LNCAP (cell line): ENCODE measurements at regions not wholly inside any gene's neighbourhood (a gene's known extent, or its start where the extent isn't known, plus 50 kb on each side); places are given as distances from the start of the nearest gene placed in this dataset.

ENCODE experiments used
- CTCF ChIP-seq: fragments of 450-650 bp; IDR thresholded peaks from 2 replicates; pipeline ENCODE4 v1.5.1; 2017; ENCODE audit warnings: mild to moderate bottlenecking

GRCh38 chr14:56412468-56413434 is 166.8 kb upstream of the TMEM260 start:
- TF ChIP-seq CTCF, result no peak

- no peak for TF ChIP-seq CTCF
These were observed 165.9 kb upstream of the TMEM260 start for GRCh38 chr14:56413721-56414120.

- TF ChIP-seq CTCF, result no peak
These were observed 165.4 kb upstream of the TMEM260 start for GRCh38 chr14:56414236-56414635.

- TF ChIP-seq CTCF, result no peak
These were observed 163.4 kb upstream of the TMEM260 start for GRCh38 chr14:56416213-56416612.

GRCh38 chr14:56417173-56417572 is 162.4 kb upstream of the TMEM260 start:
- TF ChIP-seq CTCF, result no peak

GRCh38 chr14:56419750-56420149 is 159.8 kb upstream of the TMEM260 start:
- no peak for TF ChIP-seq CTCF

GRCh38 chr14:56422221-56422620 is 157.4 kb upstream of the TMEM260 start:
- no peak for TF ChIP-seq CTCF
